Activated CD8-positive, alpha-beta T cell treated with anti-CD3 and anti-CD28 coated beads for 36 hours (primary cell): ENCODE measurements at regions not wholly inside any gene's neighbourhood (a gene's known extent, or its start where the extent isn't known, plus 50 kb on each side); places are given as distances from the start of the nearest gene placed in this dataset.
"Not testable (repeated sequence)": the region's sequence is repeated elsewhere in the genome, so short reads cannot be mapped to it uniquely, and the experiment has no call there.

ENCODE experiments used
- ATAC-seq: fragments of 200-7000 bp; cut with Tn5 transposase; one replicate; pipeline ENCODE4 v1.10.0; 2021; ENCODE audit warnings: mild to moderate bottlenecking, moderate library complexity
- CTCF ChIA-PET: fragments of 350-600 bp; sonication (Branson Sonifier 250); formaldehyde crosslinking; loops from one replicate; lab custom pipeline; 2021; ENCODE audit warnings: antibody characterized with exemption; lab: Charles Lee
- POLR2A ChIA-PET: fragments of 350-600 bp; sonication (Branson Sonifier 250); formaldehyde crosslinking; loops from one replicate; lab custom pipeline; 2021; ENCODE audit warnings: antibody characterized with exemption; lab: Charles Lee
- DNase-seq: peaks from one replicate; pipeline ENCODE4 v3.0.0-alpha.2; 2020
- H3K27ac Mint-ChIP-seq: one replicate; pipeline ENCODE4 v1.8.0; 2021; ENCODE audit warnings: mild to moderate bottlenecking, mixed read lengths
- H3K27me3 Mint-ChIP-seq: one replicate; pipeline ENCODE4 v1.8.0; 2021; ENCODE audit warnings: mixed read lengths
- H3K36me3 Mint-ChIP-seq: one replicate; pipeline ENCODE4 v1.8.0; 2021; ENCODE audit warnings: low read depth, mixed read lengths
- H3K4me1 Mint-ChIP-seq: one replicate; pipeline ENCODE4 v1.8.0; 2021; ENCODE audit warnings: low read depth, mixed read lengths
- H3K4me3 Mint-ChIP-seq: one replicate; pipeline ENCODE4 v1.8.0; 2021; ENCODE audit warnings: mild to moderate bottlenecking, moderate library complexity, mixed read lengths
- H3K9me3 Mint-ChIP-seq: one replicate; pipeline ENCODE4 v1.8.0; 2021; ENCODE audit warnings: mixed read lengths
- intact Hi-C: fragments of 100-400 bp; cut with micrococcal nuclease; formaldehyde crosslinking; loops from one replicate; pipeline ENCODE4 v1.10.0; 2022
- TF ChIP-seq, protein P1 (sequence below): fragments of 200-600 bp; IDR thresholded peaks from one replicate; pipeline ENCODE4 v1.8.0; 2022; ENCODE audit warnings: antibody characterized with exemption, mild to moderate bottlenecking

- ChIA-PET POLR2A (no interaction called here), CTCF (no interaction called here)
- Mint-ChIP-seq H3K27me3 (peaks cover 4% of the 10 kb centered on the region), H3K36me3 (no peaks in the 10 kb centered on the region), H3K4me1 (no peaks in the 10 kb centered on the region), H3K27ac (no peak overlapping the region), H3K9me3 (peaks cover 11% of the 10 kb centered on the region), H3K4me3 (no peak overlapping the region)
- no peak for DNase-seq
- intact Hi-C loops, result no loop called here
- TF ChIP-seq, protein P1, sequence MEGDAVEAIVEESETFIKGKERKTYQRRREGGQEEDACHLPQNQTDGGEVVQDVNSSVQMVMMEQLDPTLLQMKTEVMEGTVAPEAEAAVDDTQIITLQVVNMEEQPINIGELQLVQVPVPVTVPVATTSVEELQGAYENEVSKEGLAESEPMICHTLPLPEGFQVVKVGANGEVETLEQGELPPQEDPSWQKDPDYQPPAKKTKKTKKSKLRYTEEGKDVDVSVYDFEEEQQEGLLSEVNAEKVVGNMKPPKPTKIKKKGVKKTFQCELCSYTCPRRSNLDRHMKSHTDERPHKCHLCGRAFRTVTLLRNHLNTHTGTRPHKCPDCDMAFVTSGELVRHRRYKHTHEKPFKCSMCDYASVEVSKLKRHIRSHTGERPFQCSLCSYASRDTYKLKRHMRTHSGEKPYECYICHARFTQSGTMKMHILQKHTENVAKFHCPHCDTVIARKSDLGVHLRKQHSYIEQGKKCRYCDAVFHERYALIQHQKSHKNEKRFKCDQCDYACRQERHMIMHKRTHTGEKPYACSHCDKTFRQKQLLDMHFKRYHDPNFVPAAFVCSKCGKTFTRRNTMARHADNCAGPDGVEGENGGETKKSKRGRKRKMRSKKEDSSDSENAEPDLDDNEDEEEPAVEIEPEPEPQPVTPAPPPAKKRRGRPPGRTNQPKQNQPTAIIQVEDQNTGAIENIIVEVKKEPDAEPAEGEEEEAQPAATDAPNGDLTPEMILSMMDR, result no peak
- no peak for ATAC-seq
Measured at GRCh38 chr15:29514926-29515325, 245.3 kb upstream of the NSMCE3 start.

GRCh38 chr15:29511663-29512062 is 242.0 kb upstream of the NSMCE3 start:
- TF ChIP-seq, protein P1, result no peak
- no peak overlapping the region for H3K27ac Mint-ChIP-seq
- ChIA-PET CTCF (no interaction called here), POLR2A (no interaction called here)
- peaks cover 12% of the 10 kb centered on the region for H3K9me3 Mint-ChIP-seq
- no peak overlapping the region for H3K4me3 Mint-ChIP-seq
- ATAC-seq, result no peak
- H3K36me3 Mint-ChIP-seq, result no peaks in the 10 kb centered on the region
- H3K27me3 Mint-ChIP-seq, result peaks cover 7% of the 10 kb centered on the region
- intact Hi-C loops, result no loop called here
- H3K4me1 Mint-ChIP-seq, result no peaks in the 10 kb centered on the region
- no peak for DNase-seq

DNA sequence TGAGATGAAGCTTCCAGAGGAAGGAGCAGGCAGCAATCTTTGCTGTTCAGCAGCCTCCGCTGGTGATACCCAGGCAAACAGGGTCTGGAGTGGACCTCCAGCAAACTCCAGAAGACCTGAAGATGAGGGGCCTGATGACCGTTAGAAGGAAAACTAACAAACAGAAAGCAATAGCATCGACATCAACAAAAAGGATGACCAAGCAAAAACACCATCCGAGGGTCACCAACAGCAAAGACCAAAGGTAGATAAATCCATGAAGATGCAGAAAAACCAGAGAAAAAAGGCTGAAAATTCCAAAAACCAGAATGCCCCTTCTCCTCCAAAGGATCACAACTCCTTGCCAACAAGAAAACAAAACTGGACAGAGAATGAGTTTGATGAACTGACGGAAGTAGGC is 235.9 kb upstream of the NSMCE3 start:
- CTCF ChIA-PET, intact Hi-C loops, ATAC-seq, DNase-seq, H3K36me3 Mint-ChIP-seq, POLR2A ChIA-PET, H3K4me3 Mint-ChIP-seq, H3K27ac Mint-ChIP-seq, H3K4me1 Mint-ChIP-seq: not testable (repeated sequence)
- Mint-ChIP-seq H3K9me3 (peaks cover 17% of the 10 kb centered on the region), H3K27me3 (peaks cover 14% of the 10 kb centered on the region)

GRCh38 chr15:29490747-29491471 is 221.3 kb upstream of the NSMCE3 start:
- ChIA-PET CTCF (no interaction called here), POLR2A (no interaction called here)
- no peak for ATAC-seq
- no peak overlapping the region for H3K4me3 Mint-ChIP-seq
- TF ChIP-seq, protein P1, result no peak
- DNase-seq, result no peak
- intact Hi-C loops, result no loop called here
- H3K36me3 Mint-ChIP-seq, result no peaks in the 10 kb centered on the region
- H3K27me3 Mint-ChIP-seq, result peaks cover 8% of the 10 kb centered on the region
- H3K27ac Mint-ChIP-seq, result no peak overlapping the region
- H3K4me1 Mint-ChIP-seq, result no peaks in the 10 kb centered on the region
- no peaks in the 10 kb centered on the region for H3K9me3 Mint-ChIP-seq

- Mint-ChIP-seq H3K27ac (no peak overlapping the region), H3K36me3 (no peaks in the 10 kb centered on the region), H3K9me3 (no peaks in the 10 kb centered on the region), H3K27me3 (peaks cover 5% of the 10 kb centered on the region), H3K4me3 (no peak overlapping the region), H3K4me1 (no peaks in the 10 kb centered on the region)
- POLR2A ChIA-PET, result no interaction called here
- TF ChIP-seq, protein P1, result no peak
- intact Hi-C loops, result no loop called here
- ATAC-seq, result no peak
- no peak for DNase-seq
- CTCF ChIA-PET, result no interaction called here
Measured at GRCh38 chr15:29480949-29481348, 211.3 kb upstream of the NSMCE3 start.
